Hepatocyte (in vitro differentiated cells): ENCODE measurements at regions not wholly inside any gene's neighbourhood (a gene's known extent, or its start where the extent isn't known, plus 50 kb on each side); places are given as distances from the start of the nearest gene placed in this dataset.

Experiments used
- CTCF ChIP-seq: fragments of 200-600 bp; sonication (generic); IDR thresholded peaks from 2 replicates; pipeline ENCODE4 v1.5.1; 2016; ENCODE audit warnings: antibody characterized with exemption, mild to moderate bottlenecking; ENCODE audit not compliant: poor library complexity
- EZH2 ChIP-seq: fragments of 200-600 bp; sonication (generic); IDR thresholded peaks from 2 replicates; pipeline ENCODE4 v1.6.1; 2016; ENCODE audit warnings: antibody characterized with exemption, mild to moderate bottlenecking, borderline replicate concordance
- EZH2phosphoT487 ChIP-seq: fragments of 200-600 bp; sonication (generic); IDR thresholded peaks from one replicate; pipeline ENCODE4 v1.6.1; 2018; ENCODE audit warnings: antibody characterized with exemption, mild to moderate bottlenecking, low read depth, moderate library complexity; ENCODE audit not compliant: unreplicated experiment, severe bottlenecking

GRCh38 chr19:27843861-27844260, 1369.1 kb downstream of the UQCRFS1 start:
- TF ChIP-seq CTCF (no peak), EZH2 (no peak), EZH2phosphoT487 (no peak)
